A549 (cell line): ENCODE measurements at regions not wholly inside any gene's neighbourhood (a gene's known extent, or its start where the extent isn't known, plus 50 kb on each side); places are given as distances from the start of the nearest gene placed in this dataset.

Source experiments
- ATAC-seq, 2 experiments: fragments of 200-7000 bp in 1 of 2; fragments of >200 bp in 1 of 2; cut with Nextera tagmentation in 1 of 2; cut with Tn5 transposase in 1 of 2; 3 replicates each; pipeline versions ENCODE4 v1.8.0 to v1.9.1; 2018 to 2020; ENCODE audit warnings: mild to moderate bottlenecking in 1 of 2, moderate library complexity in 1 of 2
- CTCF ChIA-PET: fragments of 300-600 bp; sonication (Branson Sonifier 250); formaldehyde crosslinking; extraction: SDS; loops from one replicate; lab custom pipeline; 2021; ENCODE audit warnings: antibody characterized with exemption, inconsistent platforms; lab: Yijun Ruan, JAX
- POLR2A ChIA-PET: fragments of 350-600 bp; formaldehyde crosslinking; extraction: SDS; loops from one replicate; lab custom pipeline; 2021; ENCODE audit warnings: antibody characterized with exemption, inconsistent platforms; lab: Yijun Ruan, JAX
- DNase-seq, 2 experiments: peaks; one replicate each; pipeline versions ENCODE4 v3.0.0 to v3.0.0-alpha.2; 2011 to 2016; ENCODE audit warnings: low read depth in 1 of 2, low spot score in 1 of 2
- FAIRE-seq: peaks from 2 replicates; lab custom pipeline; 2011; peaks lifted over from hg19 to GRCh38; lab: Jason Lieb, UNC
- H3K27ac ChIP-seq, 2 experiments: fragments of >200 bp; sonication (Bioruptor Twin); formaldehyde crosslinking; 3 replicates each; pipeline ENCODE4 v1.5.1; 2016 to 2017
- H3K4me1 ChIP-seq: fragments of >200 bp; sonication (Bioruptor Twin); formaldehyde crosslinking; 3 replicates; pipeline ENCODE4 v1.6.1; 2016
- H3K4me2 ChIP-seq: fragments of >200 bp; sonication (Bioruptor Twin); formaldehyde crosslinking; 3 replicates; pipeline ENCODE4 v1.6.1; 2016
- H3K4me3 ChIP-seq: fragments of >200 bp; sonication (Bioruptor Twin); formaldehyde crosslinking; 3 replicates; pipeline ENCODE4 v1.5.1; 2016
- H3K9me3 ChIP-seq: fragments of >200 bp; sonication (Bioruptor Twin); formaldehyde crosslinking; 3 replicates; pipeline ENCODE4 v1.6.1; 2016
- BCL3 ChIP-seq: fragments of >200 bp; sonication (Bioruptor Twin); formaldehyde crosslinking; IDR thresholded peaks from 3 replicates; pipeline ENCODE4 v1.6.1; 2016
- BHLHE40 ChIP-seq: IDR thresholded peaks from 2 replicates; pipeline ENCODE4 v1.6.1; 2012; ENCODE audit warnings: low read depth, low read length, inconsistent platforms
- CEBPB ChIP-seq, 2 experiments: fragments of >200 bp in 1 of 2; sonication (Bioruptor Twin) in 1 of 2; formaldehyde crosslinking in 1 of 2; IDR thresholded peaks; 2 replicates each; pipeline ENCODE4 v1.6.1; 2012 to 2016
- CHD2 ChIP-seq: fragments of 150-350 bp; IDR thresholded peaks from 2 replicates; pipeline ENCODE4 v1.6.1; 2014; ENCODE audit warnings: low read length; ENCODE audit not compliant: partially characterized antibody
- EHF ChIP-seq: fragments of 250-450 bp; sonication (Bioruptor Pico); IDR thresholded peaks from 2 replicates; pipeline ENCODE4 v1.5.0; 2020; ENCODE audit warnings: mild to moderate bottlenecking
- EHMT2 ChIP-seq: fragments of 200-600 bp; sonication (generic); IDR thresholded peaks from 2 replicates; pipeline ENCODE4 v1.6.1; 2016; ENCODE audit warnings: antibody characterized with exemption, low read depth, mild to moderate bottlenecking, moderate library complexity
- EP300 ChIP-seq, 2 experiments: fragments of >200 bp; sonication (Bioruptor Twin); formaldehyde crosslinking; IDR thresholded peaks; 2 replicates in 1 of 2; 3 replicates in 1 of 2; pipeline ENCODE4 v1.6.1; 2016 to 2017
- ESRRA ChIP-seq: fragments of 150-350 bp; IDR thresholded peaks from 2 replicates; pipeline ENCODE4 v1.6.1; 2014; ENCODE audit warnings: mild to moderate bottlenecking, low read length, borderline replicate concordance
- FOSB ChIP-seq: fragments of 250-450 bp; sonication (Bioruptor Pico); IDR thresholded peaks from 2 replicates; pipeline ENCODE4 v1.5.0; 2020; ENCODE audit warnings: mild to moderate bottlenecking, moderate library complexity
- FOSL2 ChIP-seq, 2 experiments: fragments of 450-650 bp in 1 of 2; fragments of >200 bp in 1 of 2; sonication (Bioruptor Twin) in 1 of 2; formaldehyde crosslinking; IDR thresholded peaks; 2 replicates each; pipeline versions ENCODE4 v1.5.0 to v1.6.1; 2016 to 2020; ENCODE audit warnings: mild to moderate bottlenecking in 1 of 2, moderate library complexity in 1 of 2
- HDAC2 ChIP-seq: fragments of 200-600 bp; sonication (generic); IDR thresholded peaks from 2 replicates; pipeline ENCODE4 v1.6.1; 2016
- HEYL ChIP-seq: fragments of 250-450 bp; sonication (Bioruptor Pico); IDR thresholded peaks from 2 replicates; pipeline ENCODE4 v1.8.0; 2021; ENCODE audit warnings: mild to moderate bottlenecking, moderate library complexity
- HOXA7 ChIP-seq: fragments of 250-450 bp; sonication (Bioruptor Pico); IDR thresholded peaks from 2 replicates; pipeline ENCODE4 v1.5.0; 2020; ENCODE audit warnings: mild to moderate bottlenecking, moderate library complexity
- HOXB13 ChIP-seq: fragments of 250-450 bp; sonication (Bioruptor Pico); IDR thresholded peaks from 2 replicates; pipeline ENCODE4 v1.5.0; 2020; ENCODE audit warnings: low read depth, mild to moderate bottlenecking, moderate library complexity
- JUNB ChIP-seq: fragments of >200 bp; sonication (Bioruptor Twin); formaldehyde crosslinking; IDR thresholded peaks from 2 replicates; pipeline ENCODE4 v1.6.1; 2016
- KDM1A ChIP-seq: fragments of 200-600 bp; sonication (generic); IDR thresholded peaks from 2 replicates; pipeline ENCODE4 v1.6.1; 2016; ENCODE audit warnings: low read depth, mild to moderate bottlenecking
- MAFK ChIP-seq: fragments of 450-650 bp; IDR thresholded peaks from 2 replicates; pipeline ENCODE4 v1.6.1; 2014; ENCODE audit not compliant: partially characterized antibody
- MAZ ChIP-seq: fragments of 150-350 bp; IDR thresholded peaks from 2 replicates; pipeline ENCODE4 v1.6.1; 2014; ENCODE audit warnings: antibody characterized with exemption, low read depth, low read length, borderline replicate concordance
- NFE2L2 ChIP-seq: fragments of 150-350 bp; conservative IDR thresholded peaks from 2 replicates; pipeline ENCODE4 v1.6.1; 2014; ENCODE audit warnings: low read length
- NR3C1 ChIP-seq: fragments of >200 bp; sonication (Bioruptor Twin); formaldehyde crosslinking; IDR thresholded peaks from 3 replicates; pipeline ENCODE4 v1.6.1; 2017
- PHF8 ChIP-seq: fragments of 200-600 bp; sonication (generic); IDR thresholded peaks from 2 replicates; pipeline ENCODE4 v1.6.1; 2016; ENCODE audit warnings: low read depth, mild to moderate bottlenecking, antibody characterized with exemption, moderate library complexity, borderline replicate concordance
- POLR2A ChIP-seq: IDR thresholded peaks from 2 replicates; pipeline ENCODE4 v1.6.1; 2012; ENCODE audit warnings: mild to moderate bottlenecking, low read length
- POLR2AphosphoS2 ChIP-seq: conservative IDR thresholded peaks from 2 replicates; pipeline ENCODE4 v1.6.1; 2012; ENCODE audit warnings: low read length, improper control_type of control experiment, inconsistent platforms
- RAD21 ChIP-seq, 2 experiments: fragments of >200 bp in 1 of 2; sonication (Bioruptor Twin) in 1 of 2; formaldehyde crosslinking in 1 of 2; IDR thresholded peaks in 1 of 2; conservative IDR thresholded peaks in 1 of 2; 2 replicates in 1 of 2; 3 replicates in 1 of 2; pipeline ENCODE4 v1.6.1; 2012 to 2018; ENCODE audit warnings: inconsistent platforms in 1 of 2
- RCOR1 ChIP-seq: fragments of 150-350 bp; IDR thresholded peaks from 2 replicates; pipeline ENCODE4 v1.6.1; 2014; ENCODE audit warnings: antibody characterized with exemption, low read length, low read depth
- REST ChIP-seq: fragments of 200-600 bp; sonication (generic); IDR thresholded peaks from 2 replicates; pipeline ENCODE4 v1.6.1; 2016; ENCODE audit warnings: antibody characterized with exemption, mild to moderate bottlenecking, moderate library complexity
- RNF2 ChIP-seq: fragments of 200-600 bp; sonication (generic); IDR thresholded peaks from 2 replicates; pipeline ENCODE4 v1.6.1; 2016; ENCODE audit warnings: low read depth, mild to moderate bottlenecking, antibody characterized with exemption, moderate library complexity, borderline replicate concordance
- SMC3 ChIP-seq: fragments of >200 bp; sonication (Bioruptor Twin); formaldehyde crosslinking; IDR thresholded peaks from 3 replicates; pipeline ENCODE4 v1.6.1; 2018; ENCODE audit warnings: inconsistent platforms
- TP53 ChIP-seq: fragments of 250-450 bp; sonication (Bioruptor Pico); IDR thresholded peaks from 2 replicates; pipeline ENCODE4 v1.5.0; 2021; ENCODE audit warnings: mild to moderate bottlenecking, moderate library complexity
- USF2 ChIP-seq: fragments of 450-650 bp; IDR thresholded peaks from 2 replicates; pipeline ENCODE4 v1.6.1; 2014; ENCODE audit warnings: antibody characterized with exemption
- WGBS: methylation state at CpG from one replicate; pipeline ENCODE4 v1.1.6; 2017; ENCODE audit errors: missing lambda C conversion rate; 5-methylcytosine and 5-hydroxymethylcytosine counted together
- TF ChIP-seq, protein P1 (sequence below): fragments of >200 bp; sonication (Bioruptor Twin); formaldehyde crosslinking; IDR thresholded peaks from 2 replicates; pipeline ENCODE4 v1.6.1; 2016
- TF ChIP-seq, protein P2 (sequence below): IDR thresholded peaks from 2 replicates; pipeline ENCODE4 v1.6.1; 2012; ENCODE audit warnings: low read depth, borderline replicate concordance

DNA sequence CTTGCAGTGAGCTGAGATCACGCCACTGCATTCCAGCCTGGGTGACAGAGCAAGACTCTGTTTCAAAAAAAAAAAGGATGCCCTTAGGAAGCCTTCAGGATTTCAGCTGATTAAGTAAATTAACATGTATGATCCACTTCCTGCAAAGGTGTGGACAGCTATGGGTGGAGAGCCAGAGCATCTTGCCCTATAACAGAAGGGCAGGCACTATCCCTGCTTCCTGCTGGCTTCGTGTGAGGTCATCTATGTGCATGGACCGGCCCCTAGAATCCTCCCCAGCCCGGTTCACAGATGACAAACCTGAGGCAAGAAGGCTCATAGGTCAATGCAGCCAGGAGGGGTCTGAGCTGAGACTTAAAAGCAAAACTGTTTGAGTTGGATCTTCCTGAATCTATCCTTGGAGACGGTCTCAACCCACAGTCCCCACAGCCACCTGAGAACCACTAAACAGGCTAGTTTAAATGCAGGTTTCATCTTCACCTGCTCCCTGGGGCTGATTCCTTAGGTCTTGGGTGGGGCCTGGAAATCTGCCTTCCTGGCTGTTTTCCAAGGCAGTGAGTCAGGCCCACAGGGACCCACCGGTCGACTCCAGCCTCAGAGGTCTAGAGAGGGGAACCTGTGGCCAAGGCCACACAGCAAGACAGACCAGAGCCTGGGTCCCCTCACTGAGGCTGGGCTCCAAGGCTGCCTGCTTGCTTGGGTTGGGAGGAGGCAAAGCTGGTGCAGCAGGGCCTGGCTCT lies 55.2 kb upstream of the MPEG1 start (continued):
- TF ChIP-seq EHF (no peak), MAZ (no peak), NR3C1 (no peak), NFE2L2 (no peak), BHLHE40 (no peak), TP53 (no peak)

DNA sequence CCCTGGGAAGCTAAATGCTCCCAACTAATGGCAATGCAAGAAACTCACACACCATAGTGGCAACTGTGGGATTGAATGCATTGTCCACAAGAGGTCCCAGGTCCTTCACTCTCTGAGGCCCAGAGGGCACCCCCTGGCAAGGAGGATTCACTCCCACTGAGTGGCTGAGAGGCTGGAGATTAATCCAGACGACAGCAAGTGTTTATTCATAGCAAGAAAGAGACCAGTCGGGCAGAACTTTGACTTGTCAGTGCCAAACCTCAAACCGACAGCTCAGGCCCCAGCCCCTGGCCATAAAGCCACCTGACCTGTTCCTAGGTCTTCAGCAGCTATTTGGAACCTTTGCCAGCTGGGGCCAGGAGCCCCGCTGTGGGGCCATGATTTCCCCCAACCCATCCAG lies 54.5 kb upstream of the MPEG1 start:
- no peak for FAIRE-seq
- H3K4me2 ChIP-seq: no peak overlapping the region
- no peak for ATAC-seq
- 53% methylated on average over 4 of the region's 4 CpGs for WGBS
- no peak overlapping the region for H3K27ac ChIP-seq
- TF ChIP-seq RCOR1: no peak
- TF ChIP-seq RNF2: no peak
- no peak for TF ChIP-seq HOXB13 (CRISPR knock-in tag)
- no peak for TF ChIP-seq EP300 (IDR thresholded peaks at IDR 0.05)
- TF ChIP-seq CEBPB (IDR thresholded peaks at IDR 0.05): no peak
- no peak for TF ChIP-seq SMC3
- no peak for TF ChIP-seq POLR2AphosphoS2
- TF ChIP-seq KDM1A: no peak
- no peak for TF ChIP-seq EHF
- TF ChIP-seq MAFK: no peak
- no peak for TF ChIP-seq EHMT2
- TF ChIP-seq, protein P1, sequence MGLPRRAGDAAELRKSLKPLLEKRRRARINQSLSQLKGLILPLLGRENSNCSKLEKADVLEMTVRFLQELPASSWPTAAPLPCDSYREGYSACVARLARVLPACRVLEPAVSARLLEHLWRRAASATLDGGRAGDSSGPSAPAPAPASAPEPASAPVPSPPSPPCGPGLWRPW: no peak
- TF ChIP-seq FOSL2 (IDR thresholded peaks at IDR 0.05): no peak
- TF ChIP-seq FOSL2 (CRISPR knock-in tag; IDR thresholded peaks at IDR 0.05): no peak
- no peaks in the 10 kb centered on the region for H3K9me3 ChIP-seq
- POLR2A ChIA-PET: no interaction called here
- DNase-seq: no peak
- H3K4me1 ChIP-seq: no peaks in the 10 kb centered on the region
- no peak overlapping the region for H3K4me3 ChIP-seq
- CTCF ChIA-PET: no interaction called here

DNA sequence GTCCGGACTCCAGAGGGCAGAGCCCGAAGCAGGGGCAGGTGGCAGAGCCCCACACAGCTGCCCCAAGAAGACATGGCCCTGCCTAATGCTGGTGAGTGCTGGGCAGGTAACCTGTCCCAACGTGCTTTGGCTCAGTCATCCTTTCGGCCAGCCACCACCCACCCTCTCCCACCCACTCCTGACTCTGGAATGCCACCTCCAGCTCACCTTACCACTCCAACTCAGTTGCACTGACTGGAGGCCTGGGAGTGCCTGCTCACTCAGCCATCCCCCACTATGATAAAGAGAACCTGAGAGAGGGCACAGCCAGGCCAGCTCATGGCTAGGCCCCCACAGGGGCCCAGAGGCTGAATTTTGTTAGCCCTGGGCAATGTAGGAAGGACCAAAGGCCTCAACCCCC lies 53.8 kb upstream of the MPEG1 start:
- WGBS: 42% methylated on average over 4 of the region's 4 CpGs
- POLR2A ChIA-PET: no interaction called here
- CTCF ChIA-PET: no interaction called here
- DNase-seq (no peak), ATAC-seq (no peak), FAIRE-seq (no peak)
- no peaks in the 10 kb centered on the region for H3K9me3 ChIP-seq
- no peak overlapping the region for H3K4me3 ChIP-seq
- no peaks in the 10 kb centered on the region for H3K4me1 ChIP-seq
- H3K4me2 ChIP-seq: no peak overlapping the region
- H3K27ac ChIP-seq: no peak overlapping the region
- TF ChIP-seq ESRRA (no peak), NFE2L2 (no peak), EHMT2 (no peak), BCL3 (no peak), REST (no peak), HDAC2 (no peak), FOSB (no peak), HOXA7 (CRISPR knock-in tag) (no peak), CHD2 (no peak), JUNB (no peak), USF2 (no peak), PHF8 (no peak), POLR2A (no peak), HEYL (CRISPR knock-in tag) (no peak), POLR2AphosphoS2 (no peak), RAD21 (conservative IDR thresholded peaks at IDR 0.05 in 1 of 2, IDR thresholded peaks at IDR 0.05 in 1 of 2) (no peak)
- TF ChIP-seq, protein P2, sequence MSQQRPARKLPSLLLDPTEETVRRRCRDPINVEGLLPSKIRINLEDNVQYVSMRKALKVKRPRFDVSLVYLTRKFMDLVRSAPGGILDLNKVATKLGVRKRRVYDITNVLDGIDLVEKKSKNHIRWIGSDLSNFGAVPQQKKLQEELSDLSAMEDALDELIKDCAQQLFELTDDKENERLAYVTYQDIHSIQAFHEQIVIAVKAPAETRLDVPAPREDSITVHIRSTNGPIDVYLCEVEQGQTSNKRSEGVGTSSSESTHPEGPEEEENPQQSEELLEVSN: no peak
